Stomach (tissue), 8 donors: ENCODE measurements at regions not wholly inside any gene's neighbourhood (a gene's known extent, or its start where the extent isn't known, plus 50 kb on each side); places are given as distances from the start of the nearest gene placed in this dataset.

Source experiments
- DNase-seq, 2 donors: peaks; one replicate each; pipeline versions ENCODE4 v3.0.0 to v3.0.0-alpha.2; 2013 to 2019
- H3K27ac ChIP-seq, 5 donors: fragments of 200-600 bp in 4 of 5; sonication (generic) in 4 of 5; one replicate each; pipeline ENCODE4 v1.5.1; 2013 to 2019; ENCODE audit warnings: mild to moderate bottlenecking in 1 of 5, moderate library complexity in 1 of 5
- H3K27me3 ChIP-seq, 3 donors: fragments of 200-600 bp; sonication (generic); one replicate each; pipeline ENCODE4 v1.5.1; 2017 to 2019; ENCODE audit warnings: mixed run types in 1 of 3
- H3K36me3 ChIP-seq, 4 donors: fragments of 200-600 bp; sonication (generic); 1 replicate in 3 of 4; 2 replicates in 1 of 4; pipeline ENCODE4 v1.5.1; 2016 to 2019
- H3K4me1 ChIP-seq, 4 donors: fragments of 200-600 bp; sonication (generic); one replicate each; pipeline ENCODE4 v1.5.1; 2016 to 2019
- H3K4me3 ChIP-seq, 4 donors: fragments of 200-600 bp; sonication (generic) in 3 of 4; one replicate each; pipeline ENCODE4 v1.5.1; 2016 to 2019; ENCODE audit warnings: mild to moderate bottlenecking in 1 of 4
- H3K9me3 ChIP-seq, 4 donors: fragments of 200-600 bp; sonication (generic); one replicate each; pipeline ENCODE4 v1.5.1; 2016 to 2019
- EP300 ChIP-seq: sonication (generic); formaldehyde crosslinking; IDR thresholded peaks from one replicate; pipeline ENCODE4 v1.6.1; 2017; ENCODE audit warnings: antibody characterized with exemption
- POLR2A ChIP-seq, 4 donors: fragments of 450-650 bp; IDR thresholded peaks; one replicate each; pipeline ENCODE4 v1.6.1; 2016; ENCODE audit warnings: antibody characterized with exemption in 4 of 4, control low read depth in 2 of 4, mild to moderate bottlenecking in 1 of 4, moderate library complexity in 1 of 4
- POLR2AphosphoS5 ChIP-seq, 3 donors: sonication (generic); formaldehyde crosslinking; IDR thresholded peaks; one replicate each; pipeline ENCODE4 v1.6.1; 2016; ENCODE audit warnings: antibody characterized with exemption in 3 of 3
- WGBS, 5 donors: extraction: QIAGEN DNeasy Blood & Tissue Kit in 3 of 5; methylation state at CpG; one replicate each; pipeline versions ENCODE4 v1.1.5 to v1.1.7; 2013 to 2018; 5-methylcytosine and 5-hydroxymethylcytosine counted together
- intact Hi-C: fragments of 100-400 bp; cut with DNase I; formaldehyde crosslinking; loops from one replicate; pipeline ENCODE4 v1.15.1; 2023; ENCODE audit warnings: low total_unique reads
- TF ChIP-seq, protein P1 (sequence below), 7 experiments: fragments of 450-650 bp in 4 of 7; fragments of 200-600 bp in 3 of 7; sonication (generic) in 3 of 7; IDR thresholded peaks; one replicate each; pipeline ENCODE4 v1.5.1; 2016 to 2019; ENCODE audit warnings: antibody characterized with exemption in 7 of 7, control low read depth in 2 of 7, mild to moderate bottlenecking in 1 of 7
- donor health status: healthy with polysubstance abuse.
- donor health status: Bipolar disorder and iron deficiency.
- donor health status: healthy.

DNA sequence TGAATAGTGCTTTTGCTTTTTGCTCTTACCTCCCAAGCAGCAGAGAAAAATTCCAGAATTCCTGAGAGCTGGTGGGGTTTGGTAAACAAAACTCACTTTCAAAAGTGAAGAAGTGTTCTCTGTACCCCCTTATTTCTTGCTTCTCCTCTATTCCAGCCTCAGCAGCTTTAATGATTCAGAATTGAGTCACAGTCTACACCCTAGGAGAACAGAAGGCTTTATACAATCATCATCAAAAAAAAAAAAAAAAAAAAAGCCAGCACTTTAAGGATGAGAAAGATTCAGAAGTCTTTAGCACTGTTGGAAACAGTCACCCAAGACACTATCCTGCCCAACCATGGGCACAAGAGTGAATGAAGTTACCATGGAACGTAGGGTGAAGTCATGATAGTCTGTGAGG lies 1583.1 kb upstream of the PCDH10 start:
- Histone ChIP-seq H3K27ac (no peak overlapping the region), H3K27me3 (no peaks in the 10 kb centered on the region), H3K9me3 (no peaks in the 10 kb centered on the region), H3K4me1 (no peaks in the 10 kb centered on the region), H3K4me3 (no peak overlapping the region), H3K36me3 (no peaks in the 10 kb centered on the region)
- 25 to 52% (median 43%) methylated on average over 1 of the region's 1 CpG for WGBS, 5 donors
- DNase-seq = no peak
- intact Hi-C loops = no loop called here
- no peak for TF ChIP-seq EP300
- TF ChIP-seq, protein P1, sequence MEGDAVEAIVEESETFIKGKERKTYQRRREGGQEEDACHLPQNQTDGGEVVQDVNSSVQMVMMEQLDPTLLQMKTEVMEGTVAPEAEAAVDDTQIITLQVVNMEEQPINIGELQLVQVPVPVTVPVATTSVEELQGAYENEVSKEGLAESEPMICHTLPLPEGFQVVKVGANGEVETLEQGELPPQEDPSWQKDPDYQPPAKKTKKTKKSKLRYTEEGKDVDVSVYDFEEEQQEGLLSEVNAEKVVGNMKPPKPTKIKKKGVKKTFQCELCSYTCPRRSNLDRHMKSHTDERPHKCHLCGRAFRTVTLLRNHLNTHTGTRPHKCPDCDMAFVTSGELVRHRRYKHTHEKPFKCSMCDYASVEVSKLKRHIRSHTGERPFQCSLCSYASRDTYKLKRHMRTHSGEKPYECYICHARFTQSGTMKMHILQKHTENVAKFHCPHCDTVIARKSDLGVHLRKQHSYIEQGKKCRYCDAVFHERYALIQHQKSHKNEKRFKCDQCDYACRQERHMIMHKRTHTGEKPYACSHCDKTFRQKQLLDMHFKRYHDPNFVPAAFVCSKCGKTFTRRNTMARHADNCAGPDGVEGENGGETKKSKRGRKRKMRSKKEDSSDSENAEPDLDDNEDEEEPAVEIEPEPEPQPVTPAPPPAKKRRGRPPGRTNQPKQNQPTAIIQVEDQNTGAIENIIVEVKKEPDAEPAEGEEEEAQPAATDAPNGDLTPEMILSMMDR (IDR thresholded peaks at IDR 0.05) = no peak
- no peak for TF ChIP-seq POLR2A (IDR thresholded peaks at IDR 0.05)
- TF ChIP-seq POLR2AphosphoS5 (IDR thresholded peaks at IDR 0.05) = no peak

DNA sequence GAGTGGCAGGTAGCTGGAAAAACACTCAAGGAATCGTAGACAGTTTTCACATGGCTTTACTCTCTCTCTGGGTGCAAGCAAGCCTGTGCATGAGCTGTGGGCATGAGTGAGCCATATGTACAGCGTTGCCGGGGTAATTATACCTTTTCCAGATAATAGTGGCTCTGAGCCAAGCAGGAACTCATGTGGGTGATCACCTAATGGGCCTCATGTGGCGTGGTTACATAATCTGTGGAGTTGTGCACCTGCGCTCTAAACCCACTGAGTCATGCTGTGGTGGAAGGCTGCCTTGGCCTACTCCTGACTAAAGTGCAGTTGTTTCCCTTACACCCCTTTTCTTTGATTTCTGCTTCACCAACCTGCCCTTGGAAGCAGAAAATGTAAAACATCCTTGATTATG lies 1564.5 kb upstream of the PCDH10 start:
- Histone ChIP-seq H3K9me3 (peaks cover 0 to 12% (median 0%) of the 10 kb centered on the region in 4 donors), H3K4me1 (no peaks in the 10 kb centered on the region), H3K27me3 (no peaks in the 10 kb centered on the region), H3K36me3 (no peaks in the 10 kb centered on the region), H3K27ac (no peak overlapping the region), H3K4me3 (no peak overlapping the region)
- intact Hi-C loops = no loop called here
- TF ChIP-seq POLR2AphosphoS5 (IDR thresholded peaks at IDR 0.05) = no peak
- no peak for TF ChIP-seq POLR2A (IDR thresholded peaks at IDR 0.05)
- TF ChIP-seq, protein P1 (IDR thresholded peaks at IDR 0.05) = no peak
- no peak for TF ChIP-seq EP300
- 76 to 87% (median 80%) methylated on average over 4 to 5 of the region's 5 CpGs for WGBS, 5 donors
- DNase-seq = no peak

DNA sequence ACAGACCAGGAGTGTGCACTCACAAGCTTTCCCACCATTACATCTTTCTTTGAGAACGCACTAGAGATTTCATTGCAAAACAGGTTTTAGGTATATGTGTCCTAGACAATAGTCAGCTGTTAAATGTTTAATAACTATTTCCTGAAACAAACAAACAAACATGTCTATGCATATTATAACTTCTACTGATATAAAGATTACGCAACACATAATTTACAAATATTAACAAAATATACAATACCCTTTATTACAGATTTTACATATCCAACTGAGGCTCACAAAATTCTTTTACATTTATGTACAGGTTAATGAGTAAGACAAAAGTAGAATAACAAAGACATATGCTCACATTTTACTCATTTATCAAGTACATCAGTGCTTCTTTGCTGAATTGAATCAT lies 1554.0 kb upstream of the PCDH10 start:
- Histone ChIP-seq H3K4me3 (no peak overlapping the region), H3K27me3 (no peaks in the 10 kb centered on the region), H3K4me1 (no peaks in the 10 kb centered on the region), H3K27ac (no peak overlapping the region), H3K36me3 (no peaks in the 10 kb centered on the region), H3K9me3 (no peaks in the 10 kb centered on the region)
- WGBS, 5 donors = 76 to 88% (median 80%) methylated on average over 2 of the region's 2 CpGs
- intact Hi-C loops = no loop called here
- no peak for DNase-seq
- TF ChIP-seq EP300 = no peak
- TF ChIP-seq, protein P1 (IDR thresholded peaks at IDR 0.05) = no peak
- no peak for TF ChIP-seq POLR2A (IDR thresholded peaks at IDR 0.05)
- no peak for TF ChIP-seq POLR2AphosphoS5 (IDR thresholded peaks at IDR 0.05)

DNA sequence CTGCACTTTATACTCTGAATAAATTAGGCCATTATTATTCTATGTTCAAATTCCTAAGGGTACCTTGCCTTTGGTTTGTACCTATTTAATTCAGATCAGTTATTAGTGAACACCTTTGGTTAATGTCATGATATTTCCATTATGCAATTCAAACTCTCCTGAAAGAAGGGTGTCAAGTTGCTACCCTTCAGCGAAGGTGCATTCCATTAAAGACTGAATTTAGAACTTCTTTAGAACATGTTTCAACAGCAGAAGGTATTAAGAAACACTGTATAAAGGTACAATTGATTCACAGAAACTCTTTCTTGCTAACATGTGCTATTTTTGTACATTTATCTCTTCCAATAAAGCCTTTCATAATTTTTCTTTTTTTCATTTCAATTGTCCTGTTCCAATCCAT lies 1545.4 kb upstream of the PCDH10 start:
- no peaks in the 10 kb centered on the region for H3K4me1 ChIP-seq
- no peak overlapping the region for H3K27ac ChIP-seq
- no peaks in the 10 kb centered on the region for H3K36me3 ChIP-seq
- intact Hi-C loops = no loop called here
- H3K9me3 ChIP-seq = no peaks in the 10 kb centered on the region
- DNase-seq = no peak
- TF ChIP-seq EP300 (no peak), POLR2AphosphoS5 (IDR thresholded peaks at IDR 0.05) (no peak), POLR2A (IDR thresholded peaks at IDR 0.05) (no peak)
- TF ChIP-seq, protein P1 (IDR thresholded peaks at IDR 0.05) = no peak
- no peaks in the 10 kb centered on the region for H3K27me3 ChIP-seq
- H3K4me3 ChIP-seq = no peak overlapping the region
- 0 to 74% (median 47%) methylated on average over 1 of the region's 1 CpG for WGBS, 5 donors
